AG10803 (cell line): ENCODE measurements at regions not wholly inside any gene's neighbourhood (a gene's known extent, or its start where the extent isn't known, plus 50 kb on each side); places are given as distances from the start of the nearest gene placed in this dataset.

Experiments used
- DNase-seq: peaks from one replicate; pipeline ENCODE4 v3.0.0; 2010; ENCODE audit warnings: low read depth
- H3K4me3 ChIP-seq: 2 replicates; pipeline ENCODE4 v1.5.1; 2011; ENCODE audit warnings: mild to moderate bottlenecking, low read length, control low read depth
- TF ChIP-seq, protein P1 (sequence below): conservative IDR thresholded peaks from 2 replicates; pipeline ENCODE4 v1.5.1; 2011; ENCODE audit warnings: mild to moderate bottlenecking, low read length, control low read depth, inconsistent platforms

DNA sequence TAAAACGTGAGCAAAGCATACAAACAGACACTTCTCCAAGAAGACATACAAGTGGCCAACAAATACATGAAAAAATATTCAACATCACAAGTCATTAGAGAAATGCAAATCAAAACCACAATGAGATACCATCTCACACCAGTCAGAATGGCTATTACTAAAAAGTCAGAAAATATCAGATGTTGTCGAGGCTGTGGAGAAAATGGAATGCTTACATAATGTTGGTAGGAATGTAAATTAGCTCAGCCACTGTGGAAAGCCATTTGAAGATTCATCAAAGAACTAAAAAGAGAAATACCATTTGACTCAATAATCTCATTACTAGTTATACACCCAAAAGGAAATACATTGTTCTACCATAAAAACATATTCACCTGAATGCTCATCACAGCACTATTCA is 825.7 kb downstream of the SUCLG1 start:
- TF ChIP-seq, protein P1, sequence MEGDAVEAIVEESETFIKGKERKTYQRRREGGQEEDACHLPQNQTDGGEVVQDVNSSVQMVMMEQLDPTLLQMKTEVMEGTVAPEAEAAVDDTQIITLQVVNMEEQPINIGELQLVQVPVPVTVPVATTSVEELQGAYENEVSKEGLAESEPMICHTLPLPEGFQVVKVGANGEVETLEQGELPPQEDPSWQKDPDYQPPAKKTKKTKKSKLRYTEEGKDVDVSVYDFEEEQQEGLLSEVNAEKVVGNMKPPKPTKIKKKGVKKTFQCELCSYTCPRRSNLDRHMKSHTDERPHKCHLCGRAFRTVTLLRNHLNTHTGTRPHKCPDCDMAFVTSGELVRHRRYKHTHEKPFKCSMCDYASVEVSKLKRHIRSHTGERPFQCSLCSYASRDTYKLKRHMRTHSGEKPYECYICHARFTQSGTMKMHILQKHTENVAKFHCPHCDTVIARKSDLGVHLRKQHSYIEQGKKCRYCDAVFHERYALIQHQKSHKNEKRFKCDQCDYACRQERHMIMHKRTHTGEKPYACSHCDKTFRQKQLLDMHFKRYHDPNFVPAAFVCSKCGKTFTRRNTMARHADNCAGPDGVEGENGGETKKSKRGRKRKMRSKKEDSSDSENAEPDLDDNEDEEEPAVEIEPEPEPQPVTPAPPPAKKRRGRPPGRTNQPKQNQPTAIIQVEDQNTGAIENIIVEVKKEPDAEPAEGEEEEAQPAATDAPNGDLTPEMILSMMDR, result no peak
- DNase-seq, result peak; percentile 71
- H3K4me3 ChIP-seq, result no peak overlapping the region

DNA sequence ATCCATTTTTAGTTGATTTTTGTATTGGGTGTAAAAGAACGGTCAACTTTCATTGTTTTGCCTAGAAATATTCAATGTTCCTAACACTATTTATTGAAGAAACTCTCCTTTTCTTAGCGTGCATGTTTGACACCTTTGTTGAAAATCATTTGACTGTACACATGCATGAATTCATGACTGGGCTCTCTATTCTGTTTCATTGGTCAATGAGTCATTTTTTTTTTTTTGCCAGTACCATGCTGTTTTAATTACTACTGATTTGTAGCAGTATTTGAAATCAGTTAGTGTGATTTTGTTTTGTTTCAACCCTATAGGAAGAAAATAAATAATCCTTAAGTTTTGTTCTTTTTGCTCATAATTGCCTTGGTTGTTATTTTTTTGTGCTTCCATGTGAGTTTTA is 828.7 kb downstream of the SUCLG1 start:
- TF ChIP-seq, protein P1, result no peak
- no peak overlapping the region for H3K4me3 ChIP-seq
- DNase-seq, result peak; percentile 20

DNA sequence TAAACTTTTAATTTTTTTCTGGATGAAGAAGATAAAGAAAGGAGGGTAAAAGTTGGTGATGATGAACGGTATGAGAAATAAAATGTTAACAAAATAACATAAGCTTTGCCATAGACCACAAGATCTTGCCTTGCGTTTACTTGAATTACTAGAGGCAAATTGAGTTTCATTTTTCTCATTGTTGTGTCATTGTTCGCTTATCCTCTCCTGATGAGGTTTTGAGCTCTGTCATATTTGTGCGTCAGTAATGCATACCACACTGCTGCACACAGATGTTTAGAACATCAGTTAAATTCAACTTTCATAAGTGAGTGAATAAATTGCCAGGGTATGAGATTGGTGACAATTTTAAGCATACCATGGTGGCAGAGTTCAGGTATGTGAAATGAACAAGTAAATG is 843.6 kb downstream of the SUCLG1 start:
- TF ChIP-seq, protein P1, result no peak
- DNase-seq, result peak; percentile 29
- H3K4me3 ChIP-seq, result no peak overlapping the region

DNA sequence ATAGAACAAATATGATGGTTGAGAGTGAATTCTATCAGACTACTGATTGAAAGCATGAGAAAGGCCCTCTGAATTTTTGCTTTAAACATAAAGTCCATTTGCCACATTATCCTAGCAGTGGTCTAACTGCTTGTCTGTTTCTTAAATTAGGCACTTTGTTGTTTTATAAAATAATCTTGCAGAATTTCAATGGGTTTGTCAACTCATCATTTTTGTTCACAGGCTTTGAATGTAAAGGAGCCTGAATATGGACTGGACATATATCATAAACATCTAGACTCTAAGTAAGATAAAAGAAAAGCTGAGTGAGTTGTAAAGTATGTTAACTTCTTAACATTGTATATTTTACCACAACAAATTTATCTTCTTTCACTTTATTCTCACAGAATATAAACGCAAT is 845.9 kb downstream of the SUCLG1 start:
- TF ChIP-seq, protein P1, result no peak
- no peak for DNase-seq
- H3K4me3 ChIP-seq, result no peak overlapping the region

DNA sequence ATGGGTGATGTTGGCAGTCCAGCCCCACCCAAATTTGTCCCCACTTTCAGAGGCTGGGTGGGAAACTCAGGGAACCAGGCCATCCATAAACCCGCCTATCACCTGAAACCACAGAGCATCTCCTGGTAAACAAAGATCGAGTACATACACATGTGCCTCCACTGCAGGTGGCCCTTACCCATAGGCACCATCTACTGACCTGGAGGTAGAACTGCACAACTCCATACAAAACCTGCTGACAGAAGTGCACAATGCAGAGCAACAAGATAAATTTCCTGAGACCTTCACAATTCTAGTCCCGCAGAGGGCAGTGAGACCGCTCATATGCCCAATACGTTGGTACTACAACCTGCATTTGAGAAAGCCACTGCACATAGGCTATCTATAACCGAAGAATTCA is 856.3 kb downstream of the SUCLG1 start:
- no peak for DNase-seq
- no peak overlapping the region for H3K4me3 ChIP-seq
- TF ChIP-seq, protein P1, result no peak

DNA sequence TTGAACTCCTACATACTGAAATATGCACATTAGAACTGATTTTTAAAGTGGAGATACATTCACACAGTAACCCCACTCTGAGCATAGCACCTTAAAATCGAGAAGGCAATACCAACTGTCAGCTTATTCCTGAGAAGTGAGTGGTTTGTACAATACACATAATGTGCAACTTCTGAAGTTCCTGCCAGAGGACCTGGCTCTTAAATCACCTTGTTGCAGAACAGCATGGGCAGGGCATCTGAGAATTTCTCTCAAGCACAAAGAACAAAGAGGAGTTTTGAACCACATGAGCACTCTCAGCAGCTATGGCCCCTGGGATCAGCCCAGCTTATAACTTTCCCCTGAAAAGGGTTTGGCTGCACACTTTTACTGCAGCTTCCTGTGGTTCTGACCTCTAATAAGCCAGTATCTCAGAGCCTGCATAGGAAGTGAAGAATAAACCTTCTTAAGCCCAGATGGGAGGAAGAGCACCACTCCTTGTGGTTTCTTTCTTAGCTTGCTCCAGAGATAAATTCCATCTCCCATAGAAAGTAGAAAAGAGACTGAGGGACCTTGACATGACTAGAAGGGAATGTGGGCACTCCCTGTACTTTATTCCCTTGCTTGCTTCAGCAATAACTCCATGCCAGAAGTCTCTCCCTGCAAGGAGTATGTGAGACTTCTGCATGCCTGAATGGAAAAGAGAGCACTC is 862.3 kb downstream of the SUCLG1 start:
- H3K4me3 ChIP-seq, result no peak overlapping the region
- peak; percentile 64 for DNase-seq
- TF ChIP-seq, protein P1, result no peak

DNA sequence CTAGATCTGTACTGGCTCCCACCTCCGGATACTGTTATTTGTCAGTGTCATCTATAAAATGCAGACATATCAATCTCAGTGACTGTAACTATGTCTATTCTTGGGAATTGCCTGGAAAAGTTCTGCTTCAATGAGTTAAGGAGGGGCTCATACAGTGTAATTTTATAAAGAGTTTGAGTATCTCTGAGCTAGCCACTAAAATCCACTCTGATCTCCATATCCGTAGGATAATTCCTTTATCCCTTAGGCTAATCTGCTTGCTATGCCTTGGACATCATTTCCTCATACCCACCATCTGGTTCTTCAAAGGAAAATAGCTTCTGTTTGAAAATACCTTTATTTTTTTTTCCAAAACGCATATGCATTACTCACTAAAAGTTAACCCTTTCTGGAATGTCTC is 863.2 kb downstream of the SUCLG1 start:
- no peak overlapping the region for H3K4me3 ChIP-seq
- TF ChIP-seq, protein P1, result no peak
- peak; percentile 11 for DNase-seq
